Trophoblast cell (in vitro differentiated cells and primary cell): ENCODE measurements at regions not wholly inside any gene's neighbourhood (a gene's known extent, or its start where the extent isn't known, plus 50 kb on each side); places are given as distances from the start of the nearest gene placed in this dataset.
A peak's percentile ranks its signal among the peaks of the same experiment; 100 is the strongest.

Experiments
- DNase-seq, 2 donors: peaks; one replicate each; pipeline ENCODE4 v3.0.0-alpha.2; 2016
- H2AFZ ChIP-seq: 2 replicates; pipeline ENCODE4 v1.6.1; 2013; ENCODE audit warnings: low read length, moderate library complexity, mild to moderate bottlenecking; ENCODE audit not compliant: insufficient read depth, poor library complexity
- H2AK5ac ChIP-seq: 2 replicates; pipeline ENCODE4 v1.6.1; 2013; ENCODE audit warnings: mild to moderate bottlenecking, low read length
- H2BK120ac ChIP-seq: 2 replicates; pipeline ENCODE4 v1.6.1; 2013; ENCODE audit warnings: low read length, mild to moderate bottlenecking, moderate library complexity; ENCODE audit not compliant: insufficient read depth, poor library complexity
- H2BK12ac ChIP-seq: 2 replicates; pipeline ENCODE4 v1.6.1; 2013; ENCODE audit warnings: mild to moderate bottlenecking, low read length, moderate library complexity
- H2BK5ac ChIP-seq: 2 replicates; pipeline ENCODE4 v1.6.1; 2013; ENCODE audit warnings: low read length, low read depth, moderate library complexity, mild to moderate bottlenecking; ENCODE audit not compliant: poor library complexity
- H3K14ac ChIP-seq: 2 replicates; pipeline ENCODE4 v1.6.1; 2013; ENCODE audit warnings: mild to moderate bottlenecking, low read length
- H3K18ac ChIP-seq: 2 replicates; pipeline ENCODE4 v1.6.1; 2013; ENCODE audit warnings: mild to moderate bottlenecking, low read length
- H3K23ac ChIP-seq: 2 replicates; pipeline ENCODE4 v1.6.1; 2013; ENCODE audit warnings: low read length
- H3K27ac ChIP-seq: 2 replicates; pipeline ENCODE4 v1.5.1; 2013; ENCODE audit warnings: low read depth, mild to moderate bottlenecking, inconsistent platforms, low read length, moderate library complexity
- H3K27me3 ChIP-seq: 2 replicates; pipeline ENCODE4 v1.6.1; 2013; ENCODE audit warnings: inconsistent platforms, mild to moderate bottlenecking, low read length, moderate library complexity; ENCODE audit not compliant: insufficient read depth
- H3K36me3 ChIP-seq, 2 experiments: 1 replicate in 1 of 2; 2 replicates in 1 of 2; pipeline ENCODE4 v1.6.1; 2013; ENCODE audit warnings: low read length in 2 of 2, mild to moderate bottlenecking in 2 of 2, moderate library complexity in 1 of 2; ENCODE audit not compliant: insufficient read depth in 2 of 2, control insufficient read depth in 1 of 2
- H3K4ac ChIP-seq: 2 replicates; pipeline ENCODE4 v1.6.1; 2013; ENCODE audit warnings: low read depth, mild to moderate bottlenecking, low read length, moderate library complexity
- H3K4me1 ChIP-seq, 2 experiments: 1 replicate in 1 of 2; 2 replicates in 1 of 2; pipeline ENCODE4 v1.6.1; 2013; ENCODE audit warnings: low read length in 2 of 2, mild to moderate bottlenecking in 2 of 2, moderate library complexity in 1 of 2; ENCODE audit not compliant: insufficient read depth in 2 of 2, control insufficient read depth in 1 of 2
- H3K4me2 ChIP-seq: 2 replicates; pipeline ENCODE4 v1.6.1; 2013; ENCODE audit warnings: inconsistent platforms, mild to moderate bottlenecking, low read length, moderate library complexity
- H3K4me3 ChIP-seq: 2 replicates; pipeline ENCODE4 v1.5.1; 2013; ENCODE audit warnings: mild to moderate bottlenecking, low read depth, low read length, inconsistent platforms
- H3K79me1 ChIP-seq: one replicate; pipeline ENCODE4 v1.6.1; 2013; ENCODE audit warnings: low read length
- H3K79me2 ChIP-seq: 2 replicates; pipeline ENCODE4 v1.6.1; 2013; ENCODE audit warnings: low read length, mild to moderate bottlenecking; ENCODE audit not compliant: control insufficient read depth, insufficient read depth, poor library complexity
- H3K9ac ChIP-seq: 2 replicates; pipeline ENCODE4 v1.6.1; 2013; ENCODE audit warnings: mild to moderate bottlenecking, low read length
- H3K9me3 ChIP-seq: 2 replicates; pipeline ENCODE4 v1.6.1; 2013; ENCODE audit warnings: low read depth, mild to moderate bottlenecking, control low read depth, inconsistent platforms, low read length; ENCODE audit not compliant: insufficient read depth
- H4K12ac ChIP-seq: 2 replicates; pipeline ENCODE4 v1.6.1; 2013; ENCODE audit warnings: low read depth, mild to moderate bottlenecking, low read length, moderate library complexity
- H4K8ac ChIP-seq: 2 replicates; pipeline ENCODE4 v1.6.1; 2013; ENCODE audit warnings: low read depth, mild to moderate bottlenecking, low read length, moderate library complexity
- H4K91ac ChIP-seq: one replicate; pipeline ENCODE4 v1.6.1; 2013; ENCODE audit warnings: low read depth, mild to moderate bottlenecking, low read length, moderate library complexity
- WGBS: extraction: QIAGEN DNeasy Blood & Tissue Kit; methylation state at CpG from one replicate; pipeline ENCODE4 v1.1.7; 2013; ENCODE audit warnings: missing lambda C conversion rate; ENCODE audit not compliant: insufficient read length, insufficient coverage; ENCODE audit errors: extremely low coverage; 5-methylcytosine and 5-hydroxymethylcytosine counted together

GRCh38 chr12:126232711-126233110 lies 1167.5 kb downstream of the AACS start:
- DNase-seq: no peak
- no peaks in the 10 kb centered on the region for H3K27me3 ChIP-seq
- H3K4me1 ChIP-seq: no peaks in the 10 kb centered on the region
- no peak overlapping the region for H3K4me2 ChIP-seq
- H3K23ac ChIP-seq: no peak overlapping the region
- H3K9me3 ChIP-seq: no peaks in the 10 kb centered on the region
- H2BK12ac ChIP-seq: no peak overlapping the region
- H3K79me2 ChIP-seq: no peaks in the 10 kb centered on the region
- H3K18ac ChIP-seq: no peak overlapping the region
- no peak overlapping the region for H4K12ac ChIP-seq
- no peak overlapping the region for H3K4ac ChIP-seq
- no peak overlapping the region for H3K27ac ChIP-seq
- no peak overlapping the region for H3K14ac ChIP-seq
- no peak overlapping the region for H2BK5ac ChIP-seq
- H3K9ac ChIP-seq: no peak overlapping the region
- H2AK5ac ChIP-seq: no peak overlapping the region
- no CpG with 5 or more reads among the region's 3 CpGs for WGBS
- H4K91ac ChIP-seq: no peak overlapping the region
- no peaks in the 10 kb centered on the region for H3K79me1 ChIP-seq
- H4K8ac ChIP-seq: no peak overlapping the region
- H2AFZ ChIP-seq: no peak overlapping the region
- no peak overlapping the region for H3K4me3 ChIP-seq
- H2BK120ac ChIP-seq: no peak overlapping the region
- no peaks in the 10 kb centered on the region for H3K36me3 ChIP-seq

GRCh38 chr12:126233625-126234024 lies 1168.4 kb downstream of the AACS start:
- no peak overlapping the region for H2AK5ac ChIP-seq
- no peak overlapping the region for H3K27ac ChIP-seq
- H2BK12ac ChIP-seq: no peak overlapping the region
- no peak overlapping the region for H2BK120ac ChIP-seq
- no peak overlapping the region for H3K23ac ChIP-seq
- no peaks in the 10 kb centered on the region for H3K9me3 ChIP-seq
- no peaks in the 10 kb centered on the region for H3K4me1 ChIP-seq
- H3K14ac ChIP-seq: no peak overlapping the region
- H3K9ac ChIP-seq: no peak overlapping the region
- no peak overlapping the region for H3K4me2 ChIP-seq
- H4K8ac ChIP-seq: no peak overlapping the region
- H3K79me1 ChIP-seq: no peaks in the 10 kb centered on the region
- no CpG with 5 or more reads among the region's 3 CpGs for WGBS
- H3K4ac ChIP-seq: no peak overlapping the region
- no peak overlapping the region for H2AFZ ChIP-seq
- DNase-seq: no peak
- H3K36me3 ChIP-seq: no peaks in the 10 kb centered on the region
- H4K12ac ChIP-seq: no peak overlapping the region
- no peaks in the 10 kb centered on the region for H3K27me3 ChIP-seq
- H3K79me2 ChIP-seq: no peaks in the 10 kb centered on the region
- no peak overlapping the region for H3K4me3 ChIP-seq
- no peak overlapping the region for H3K18ac ChIP-seq
- no peak overlapping the region for H2BK5ac ChIP-seq
- H4K91ac ChIP-seq: no peak overlapping the region

GRCh38 chr12:126243814-126244440 lies 1178.7 kb downstream of the AACS start:
- H3K23ac ChIP-seq: no peak overlapping the region
- no peak overlapping the region for H3K27ac ChIP-seq
- no peak overlapping the region for H4K8ac ChIP-seq
- no peak overlapping the region for H4K12ac ChIP-seq
- H3K14ac ChIP-seq: no peak overlapping the region
- H2AFZ ChIP-seq: no peak overlapping the region
- no peaks in the 10 kb centered on the region for H3K9me3 ChIP-seq
- no peak overlapping the region for H2BK120ac ChIP-seq
- H3K27me3 ChIP-seq: no peaks in the 10 kb centered on the region
- DNase-seq: no peak
- no peak overlapping the region for H2BK5ac ChIP-seq
- H3K4ac ChIP-seq: no peak overlapping the region
- H3K4me1 ChIP-seq: no peaks in the 10 kb centered on the region
- no peak overlapping the region for H2AK5ac ChIP-seq
- H3K4me3 ChIP-seq: no peak overlapping the region
- H2BK12ac ChIP-seq: no peak overlapping the region
- no peak overlapping the region for H4K91ac ChIP-seq
- no peak overlapping the region for H3K18ac ChIP-seq
- no peaks in the 10 kb centered on the region for H3K79me2 ChIP-seq
- WGBS: no CpG with 5 or more reads among the region's 4 CpGs
- no peaks in the 10 kb centered on the region for H3K36me3 ChIP-seq
- H3K4me2 ChIP-seq: no peak overlapping the region
- H3K79me1 ChIP-seq: no peaks in the 10 kb centered on the region
- H3K9ac ChIP-seq: no peak overlapping the region

- H2AK5ac ChIP-seq: no peak overlapping the region
- H3K4me1 ChIP-seq: peaks cover 0 to 2% of the 10 kb centered on the region in 2 experiments
- no peak overlapping the region for H2AFZ ChIP-seq
- H2BK5ac ChIP-seq: no peak overlapping the region
- no peak overlapping the region for H4K8ac ChIP-seq
- H3K14ac ChIP-seq: no peak overlapping the region
- H3K36me3 ChIP-seq: no peaks in the 10 kb centered on the region
- no peak overlapping the region for H3K4me3 ChIP-seq
- no peak overlapping the region for H3K23ac ChIP-seq
- H3K79me1 ChIP-seq: no peaks in the 10 kb centered on the region
- no peak overlapping the region for H4K91ac ChIP-seq
- H2BK120ac ChIP-seq: no peak overlapping the region
- H2BK12ac ChIP-seq: no peak overlapping the region
- no CpG with 5 or more reads among the region's 1 CpG for WGBS
- H4K12ac ChIP-seq: no peak overlapping the region
- no peaks in the 10 kb centered on the region for H3K9me3 ChIP-seq
- no peak overlapping the region for H3K27ac ChIP-seq
- no peak overlapping the region for H3K18ac ChIP-seq
- no peaks in the 10 kb centered on the region for H3K79me2 ChIP-seq
- DNase-seq: peak in 1 of 2 donors; percentile 50
- no peak overlapping the region for H3K9ac ChIP-seq
- no peak overlapping the region for H3K4me2 ChIP-seq
- H3K27me3 ChIP-seq: no peaks in the 10 kb centered on the region
- H3K4ac ChIP-seq: no peak overlapping the region
Measured at GRCh38 chr12:126247936-126248335, 1182.7 kb downstream of the AACS start.
